GM21515 (cell line): ENCODE measurements at regions not wholly inside any gene's neighbourhood (a gene's known extent, or its start where the extent isn't known, plus 50 kb on each side); places are given as distances from the start of the nearest gene placed in this dataset.
A peak's percentile ranks its signal among the peaks of the same experiment; 100 is the strongest.

Experiments
- ATAC-seq: cut with Tn5 transposase; IDR thresholded peaks from one replicate; pipeline ENCODE4 v1.9.1; 2021; ENCODE audit not compliant: unreplicated experiment

DNA sequence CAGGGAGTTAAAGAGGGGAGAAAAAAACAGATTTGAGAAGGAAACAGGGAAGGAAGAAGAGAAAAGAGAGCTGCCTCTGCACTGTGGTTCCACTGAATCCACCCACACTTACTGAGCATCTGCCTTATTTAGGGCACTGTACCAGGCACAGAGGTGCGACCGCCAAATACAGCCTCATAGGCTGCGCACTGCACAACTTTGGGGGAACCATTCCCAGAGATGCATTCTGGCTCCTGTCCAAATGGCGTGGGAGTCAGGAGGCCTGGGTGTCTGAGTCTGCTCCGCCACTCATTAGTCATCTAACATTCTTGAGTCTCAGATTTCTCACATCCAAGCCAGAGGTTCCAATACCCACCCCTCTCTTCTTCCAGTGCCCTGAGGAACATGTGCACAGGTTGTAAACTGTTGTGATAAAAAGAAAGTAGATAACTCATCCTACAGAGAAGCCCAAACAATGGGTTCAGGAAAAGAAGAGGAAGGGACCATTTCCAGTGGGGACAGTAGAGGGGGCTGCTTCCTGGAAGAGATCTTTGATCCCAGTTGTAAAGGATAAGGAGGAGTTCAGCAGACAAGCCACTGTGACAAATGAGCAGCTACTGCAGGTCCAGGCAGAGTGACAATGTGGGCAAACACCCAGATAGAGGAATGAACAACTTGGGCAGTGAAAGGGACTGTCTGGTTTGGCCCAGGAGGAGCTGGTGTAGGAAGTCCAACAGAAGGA, 254.6 kb downstream of the UACA start:
- ATAC-seq, result no peak

DNA sequence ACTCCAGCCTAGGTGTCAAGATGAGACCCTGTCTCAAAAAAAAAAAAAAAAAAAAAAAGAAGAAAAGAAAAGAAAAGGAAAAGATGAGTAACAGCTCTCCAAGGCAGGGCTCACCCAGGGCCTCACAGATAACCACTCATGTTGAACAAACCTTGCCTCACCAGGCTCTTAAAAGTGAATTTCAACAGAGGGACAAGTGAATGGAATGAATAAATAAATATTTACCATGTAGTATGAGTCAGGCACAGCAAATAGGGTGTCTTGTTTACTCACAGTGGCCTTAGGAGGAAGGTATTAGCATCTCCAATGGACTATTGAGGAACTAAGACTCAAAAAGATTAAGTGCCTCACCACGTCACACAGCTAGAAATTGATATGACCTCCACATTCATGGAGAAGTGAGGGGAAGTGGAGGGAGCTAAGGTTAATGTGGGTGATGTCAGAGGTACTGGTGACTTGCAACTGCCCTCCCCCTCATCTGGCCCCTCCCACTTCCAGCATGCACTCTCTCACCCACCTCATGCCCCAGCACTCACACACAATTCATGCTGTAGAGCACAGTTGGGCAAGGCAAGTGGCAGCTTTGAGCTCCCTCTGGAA, 255.5 kb downstream of the UACA start:
- ATAC-seq, result no peak

- ATAC-seq, result no peak
Measured at GRCh38 chr15:70505936-70506912, 257.1 kb downstream of the UACA start.

- no peak for ATAC-seq
Measured at GRCh38 chr15:70505411-70505919, 257.9 kb downstream of the UACA start.

DNA sequence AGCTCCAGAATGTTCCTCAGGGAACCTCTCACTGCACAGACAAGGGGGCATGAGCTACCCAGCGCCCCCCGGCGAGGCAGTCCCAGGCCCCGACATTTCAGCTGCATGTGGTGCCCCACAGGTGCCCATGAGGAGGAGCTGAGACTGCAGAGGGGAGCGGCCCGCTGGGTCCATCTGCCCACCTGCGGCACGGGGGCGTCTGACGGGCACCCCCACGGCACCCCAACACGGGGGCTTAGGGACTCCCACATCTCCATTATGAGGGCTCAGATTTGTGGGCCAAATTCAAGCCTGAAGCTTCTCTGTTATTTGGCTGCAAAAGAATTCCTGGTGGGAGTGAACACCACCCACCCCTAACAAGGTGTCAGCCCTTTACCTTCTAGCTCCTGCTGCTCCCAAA, 258.4 kb downstream of the UACA start:
- no peak for ATAC-seq

- peak; percentile 44 for ATAC-seq
Measured at GRCh38 chr15:70504299-70504951, 258.9 kb downstream of the UACA start.

GRCh38 chr15:70503798-70504298, 259.5 kb downstream of the UACA start:
- ATAC-seq, result no peak

DNA sequence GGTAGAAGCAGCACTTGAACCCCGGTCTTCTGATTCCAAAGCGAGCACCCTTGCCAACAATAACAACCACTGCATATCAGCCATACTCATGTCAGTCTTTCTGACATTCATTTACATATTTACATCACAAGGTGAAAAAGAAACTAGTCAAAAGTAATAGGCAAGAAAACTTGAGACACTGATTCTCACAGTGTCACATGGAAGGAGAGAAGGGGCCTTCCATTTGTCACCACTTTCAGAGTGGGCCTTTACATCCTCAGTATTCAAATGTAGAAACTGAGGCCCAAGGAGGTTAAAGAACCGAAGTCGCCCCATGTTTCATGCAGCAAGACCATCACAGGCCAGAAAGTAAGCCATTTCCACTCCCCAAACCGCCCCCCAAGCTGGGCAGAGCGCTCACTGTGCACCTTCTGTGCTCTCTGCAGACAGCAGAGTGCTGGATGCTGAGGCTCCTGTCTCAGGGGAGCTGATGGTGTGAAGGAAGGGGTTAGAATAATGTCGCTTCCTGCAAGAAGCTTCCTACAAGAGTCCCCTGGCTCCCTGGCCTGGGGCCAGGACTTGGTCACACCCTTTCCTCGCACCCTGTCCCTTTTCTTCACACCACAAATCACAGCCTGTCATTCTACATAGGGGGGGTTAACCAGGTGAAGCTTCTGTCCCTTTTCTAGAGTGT, 260.1 kb downstream of the UACA start:
- ATAC-seq, result peak; percentile 40

GRCh38 chr15:70502529-70502928, 260.8 kb downstream of the UACA start:
- ATAC-seq, result no peak

DNA sequence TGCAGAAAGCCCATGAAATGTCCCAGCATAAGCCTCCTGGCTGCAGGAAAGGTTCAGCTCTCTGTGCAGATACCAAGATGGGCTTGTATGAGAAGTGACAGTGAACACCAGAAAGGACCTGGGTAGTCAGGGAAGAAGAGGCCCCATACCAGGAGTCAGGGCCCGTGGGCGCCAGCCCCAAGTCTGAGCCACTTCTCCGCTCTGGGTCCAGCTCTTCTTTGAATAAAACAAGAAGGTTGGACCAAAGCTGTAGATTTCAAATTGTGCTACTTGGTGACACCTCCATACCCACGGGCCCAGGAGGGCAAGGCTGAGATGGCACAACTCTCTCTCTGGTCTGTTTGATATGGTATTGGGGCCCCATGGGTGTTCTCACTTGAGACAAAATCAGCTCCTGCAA, 261.5 kb downstream of the UACA start:
- no peak for ATAC-seq

DNA sequence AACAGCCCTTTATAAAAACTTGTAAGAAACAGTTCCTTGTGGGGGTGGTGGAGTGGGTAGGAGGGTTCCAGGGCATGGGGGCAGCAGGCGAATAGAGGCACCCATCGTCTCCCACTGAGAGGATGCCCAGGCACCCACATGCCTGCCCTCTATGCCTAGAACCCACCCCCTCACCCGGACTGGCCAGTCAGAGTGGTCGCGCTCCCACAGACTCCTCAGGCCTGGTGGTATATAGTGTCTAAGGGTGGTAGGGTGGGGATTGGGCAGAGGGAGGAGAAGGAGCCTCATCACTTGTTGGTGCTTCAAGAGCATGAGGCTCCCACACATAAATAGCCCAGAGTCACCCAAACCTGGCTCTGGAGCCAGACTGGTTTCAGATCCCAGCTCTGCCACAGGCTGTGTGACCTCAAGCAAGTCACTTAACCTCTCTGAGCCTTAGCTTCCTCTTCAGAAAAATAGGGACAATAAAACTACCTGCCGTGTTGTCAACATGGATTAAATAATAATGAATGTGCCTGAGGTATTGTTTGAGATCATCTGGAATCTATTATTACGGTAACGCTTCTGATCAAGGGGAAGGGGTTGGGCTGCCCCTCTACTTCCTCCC, 262.1 kb downstream of the UACA start:
- ATAC-seq, result no peak

DNA sequence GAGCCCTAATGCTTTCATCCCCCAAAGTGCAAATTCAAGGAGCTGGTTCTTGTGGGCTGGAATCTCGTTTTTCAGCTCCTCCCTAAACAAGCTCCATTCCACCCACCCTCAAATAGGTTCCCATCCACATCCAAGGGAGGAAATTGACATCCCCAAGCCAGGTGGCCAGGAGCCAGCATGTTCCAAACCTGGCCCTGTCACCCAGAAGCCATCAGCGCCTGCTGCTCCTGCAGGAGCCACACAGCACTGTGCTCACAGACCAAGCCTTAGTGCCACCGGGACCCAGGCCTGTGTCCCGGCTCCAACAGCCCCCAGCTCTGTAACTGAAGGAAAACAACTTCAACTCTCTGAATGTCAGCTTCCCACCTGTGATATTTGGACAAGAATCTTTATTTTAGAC, 263.6 kb downstream of the UACA start:
- ATAC-seq, result no peak

DNA sequence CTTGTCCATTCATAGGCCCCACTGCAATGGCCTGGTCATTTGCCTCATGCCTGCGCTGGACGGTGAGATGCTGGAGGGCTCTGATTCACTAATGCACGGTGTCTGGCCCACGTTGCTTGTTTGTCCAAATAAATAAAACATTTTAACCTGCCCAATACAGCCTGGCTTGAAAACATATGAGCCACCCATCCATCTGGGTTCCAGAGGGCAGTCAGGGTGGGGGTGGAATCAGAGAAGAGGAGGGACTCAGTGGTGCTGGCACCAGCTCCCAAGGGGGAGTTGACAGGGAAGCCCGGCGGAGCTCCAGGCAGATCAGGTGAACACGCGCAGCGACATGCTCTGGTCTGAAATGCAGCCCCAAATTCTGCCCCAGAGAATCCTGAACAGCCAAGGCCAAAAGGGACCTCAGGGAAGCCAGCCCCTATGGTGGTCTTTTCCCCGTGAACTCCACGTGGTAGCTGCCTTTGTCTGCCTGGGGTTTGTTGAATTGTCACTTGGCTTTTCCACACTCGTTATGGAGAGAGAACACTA, 265.2 kb downstream of the UACA start:
- no peak for ATAC-seq

GRCh38 chr15:70497661-70498060, 265.7 kb downstream of the UACA start:
- no peak for ATAC-seq

DNA sequence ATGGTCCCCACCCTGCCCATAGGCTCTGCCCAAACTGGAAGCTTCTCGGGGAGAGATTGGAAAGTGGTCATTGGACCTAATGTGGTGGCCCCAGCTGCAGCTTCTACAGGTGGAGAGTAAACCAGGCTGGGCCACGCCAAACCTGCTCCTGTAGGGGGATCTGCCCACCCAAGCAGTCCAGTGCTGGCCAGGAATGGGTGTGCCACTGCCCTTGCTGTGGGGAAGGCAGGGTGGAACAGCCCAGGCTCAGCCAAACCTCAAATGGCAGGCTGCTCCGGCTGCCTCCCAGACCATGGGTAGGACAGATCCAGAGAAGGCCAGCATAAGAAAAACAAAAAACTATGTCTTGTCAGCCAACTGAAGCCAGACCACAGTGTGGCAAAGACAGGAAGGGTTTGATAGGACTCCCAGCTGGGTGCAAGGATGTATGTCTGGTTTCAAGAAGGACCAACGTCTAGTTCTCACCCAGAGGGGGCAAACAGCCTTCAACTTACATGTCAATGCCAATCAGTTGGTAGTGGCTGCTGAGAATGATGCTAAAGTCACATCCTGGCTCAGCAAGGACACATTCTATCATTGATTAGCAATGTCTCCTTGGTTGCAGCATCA, 267.3 kb downstream of the UACA start:
- no peak for ATAC-seq

DNA sequence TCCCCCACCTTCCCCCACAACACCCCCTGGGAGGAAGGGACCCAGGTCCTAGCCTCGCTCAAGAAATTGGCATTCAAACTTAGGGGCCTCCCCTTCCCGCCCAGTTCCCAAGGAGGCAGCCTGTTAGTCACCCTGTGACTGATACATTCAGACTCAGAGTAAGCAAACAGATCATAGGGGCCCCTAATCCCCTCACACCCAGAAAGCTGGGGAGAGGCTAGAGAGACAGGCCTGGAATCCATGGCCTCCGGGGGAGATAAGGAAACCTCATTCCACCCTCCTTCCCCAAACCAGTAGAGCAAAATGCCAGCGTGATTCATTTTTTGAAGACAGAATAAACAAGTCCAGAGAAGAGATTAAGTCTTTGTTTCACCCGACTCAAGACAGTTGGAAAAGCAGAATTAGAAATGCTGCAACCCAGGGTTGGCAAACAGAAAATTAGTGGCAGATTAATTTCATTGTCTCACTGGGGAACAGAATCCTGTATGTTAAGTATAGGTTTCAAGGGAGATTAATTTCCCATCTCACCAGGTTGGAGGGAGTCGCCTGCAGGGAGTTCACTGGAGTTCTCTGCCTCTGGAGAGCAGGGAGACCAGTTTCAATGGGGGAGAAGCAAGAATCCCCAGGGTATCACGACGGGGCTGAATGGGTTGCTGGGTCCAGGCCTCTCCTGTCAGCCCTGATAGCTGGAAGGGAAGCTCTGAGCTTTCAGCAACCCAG, 268.3 kb downstream of the UACA start:
- ATAC-seq, result no peak

- ATAC-seq, result no peak
Measured at GRCh38 chr15:70494517-70494851, 268.9 kb downstream of the UACA start.

DNA sequence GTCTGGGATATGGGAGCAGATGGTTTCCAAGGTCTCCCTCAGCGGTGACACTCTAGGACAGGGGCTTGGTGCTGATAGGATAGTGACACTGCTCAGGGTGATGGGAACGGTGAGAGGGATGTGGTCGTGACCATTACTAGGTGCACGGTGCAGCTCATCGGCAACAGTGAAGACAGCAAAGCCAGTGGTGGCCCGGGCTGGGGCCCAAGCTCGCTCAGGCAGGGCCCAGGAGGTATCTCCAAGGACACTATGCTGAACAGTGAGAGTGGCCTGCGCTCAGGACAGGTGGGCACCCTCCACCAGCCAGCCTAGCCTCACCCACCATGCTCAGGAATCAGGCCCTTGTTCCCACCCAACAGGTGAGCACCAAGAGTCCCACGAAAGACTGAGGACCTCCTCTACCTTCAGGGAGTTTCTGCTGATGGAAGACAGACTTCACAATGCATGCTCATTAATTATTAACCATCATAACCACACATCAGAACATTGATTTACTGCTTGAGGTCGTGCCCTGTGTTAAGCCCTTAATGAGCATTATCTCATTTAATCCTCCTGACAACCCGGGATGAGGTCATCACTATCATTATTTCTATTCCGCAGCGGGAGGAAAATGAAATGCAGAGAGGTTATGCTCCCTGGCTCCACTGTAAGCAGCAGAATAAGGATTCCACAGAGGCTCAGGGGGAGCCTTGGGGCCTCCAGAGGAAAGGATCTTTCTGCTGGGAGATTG, 269.4 kb downstream of the UACA start:
- no peak for ATAC-seq
